SK-N-SH (cell line): ENCODE measurements at regions not wholly inside any gene's neighbourhood (a gene's known extent, or its start where the extent isn't known, plus 50 kb on each side); places are given as distances from the start of the nearest gene placed in this dataset.

Source experiments
- CTCF ChIA-PET: fragments of 300-600, 350-600 bp; formaldehyde crosslinking; extraction: SDS; loops from one replicate; lab custom pipeline; 2021; lab: Yijun Ruan, JAX
- POLR2A ChIA-PET: fragments of 350-600 bp; sonication (Branson Sonifier 250); formaldehyde crosslinking; extraction: SDS; loops from one replicate; lab custom pipeline; 2020; ENCODE audit warnings: antibody characterized with exemption, inconsistent platforms; lab: Yijun Ruan, JAX
- DNase-seq: peaks from one replicate; pipeline ENCODE4 v3.0.0; 2012
- H2AFZ ChIP-seq: fragments of 200-600 bp; sonication (generic); 2 replicates; pipeline ENCODE4 v1.8.1; 2016; ENCODE audit warnings: antibody characterized with exemption, mild to moderate bottlenecking, low read depth
- H3F3A ChIP-seq: fragments of 200-600 bp; sonication (generic); replicated peaks from 2 replicates; pipeline ENCODE3; 2016; ENCODE audit warnings: antibody characterized with exemption, mild to moderate bottlenecking; ENCODE audit not compliant: insufficient read depth
- H3K27ac ChIP-seq, 2 experiments: fragments of 200-500 bp in 1 of 2; fragments of 200-600 bp in 1 of 2; sonication (Bioruptor generic) in 1 of 2; sonication (generic), shearing (Covaris generic) in 1 of 2; 2 replicates each; pipeline versions ENCODE4 v1.5.1 to v1.6.1; 2014 to 2016; ENCODE audit warnings: low read depth in 2 of 2, inconsistent platforms in 1 of 2, low read length in 1 of 2, mild to moderate bottlenecking in 1 of 2, mixed read lengths in 1 of 2
- H3K27me3 ChIP-seq: fragments of 200-600 bp; sonication (generic), shearing (Covaris generic); 2 replicates; pipeline ENCODE4 v1.6.1; 2016; ENCODE audit warnings: mixed run types; ENCODE audit not compliant: insufficient read depth
- H3K36me3 ChIP-seq, 2 experiments: fragments of 200-500 bp in 1 of 2; fragments of 200-600 bp in 1 of 2; sonication (Bioruptor generic) in 1 of 2; sonication (generic) in 1 of 2; replicated peaks in 1 of 2; 2 replicates each; pipeline versions ENCODE3 to v1.5.1; 2014 to 2016; ENCODE audit warnings: low read length in 1 of 2, mild to moderate bottlenecking in 1 of 2; ENCODE audit not compliant: insufficient read depth in 2 of 2, control insufficient read depth in 1 of 2
- H3K4me1 ChIP-seq, 2 experiments: fragments of 200-500 bp in 1 of 2; fragments of 200-600 bp in 1 of 2; sonication (Bioruptor generic) in 1 of 2; sonication (generic), shearing (Covaris generic) in 1 of 2; 2 replicates each; pipeline versions ENCODE4 v1.5.1 to v1.6.1; 2014 to 2016; ENCODE audit warnings: low read depth in 1 of 2, low read length in 1 of 2, mixed run types in 1 of 2; ENCODE audit not compliant: insufficient read depth in 2 of 2, control insufficient read depth in 1 of 2
- H3K4me2 ChIP-seq: fragments of 200-600 bp; sonication (generic), shearing (Covaris generic); 2 replicates; pipeline ENCODE4 v1.6.1; 2017; ENCODE audit warnings: mixed run types
- H3K4me3 ChIP-seq, 2 experiments: fragments of 200-500 bp in 1 of 2; fragments of 200-600 bp in 1 of 2; sonication (Bioruptor generic) in 1 of 2; sonication (generic), shearing (Covaris generic) in 1 of 2; 2 replicates each; pipeline versions ENCODE4 v1.5.1 to v1.8.1; 2014 to 2016; ENCODE audit warnings: low read depth in 2 of 2, inconsistent platforms in 1 of 2, low read length in 1 of 2, mild to moderate bottlenecking in 1 of 2, mixed read lengths in 1 of 2, moderate library complexity in 1 of 2
- H3K79me2 ChIP-seq: fragments of 200-600 bp; sonication (generic); 2 replicates; pipeline ENCODE4 v1.8.1; 2017; ENCODE audit warnings: mild to moderate bottlenecking; ENCODE audit not compliant: insufficient read depth
- H3K9ac ChIP-seq: fragments of 200-600 bp; sonication (generic); 2 replicates; pipeline ENCODE4 v1.6.1; 2017; ENCODE audit warnings: mixed run types
- H3K9me2 ChIP-seq: fragments of 200-600 bp; sonication (generic); 2 replicates; pipeline ENCODE4 v1.6.1; 2017; ENCODE audit warnings: mixed run types
- H3K9me3 ChIP-seq: fragments of 200-600 bp; sonication (generic); 2 replicates; pipeline ENCODE4 v1.6.1; 2017; ENCODE audit warnings: mixed run types, mild to moderate bottlenecking, moderate library complexity
- H4K20me1 ChIP-seq: fragments of 200-600 bp; sonication (generic); 2 replicates; pipeline ENCODE4 v1.6.1; 2017; ENCODE audit warnings: mild to moderate bottlenecking, mixed run types; ENCODE audit not compliant: insufficient read depth
- EZH2phosphoT487 ChIP-seq: fragments of 200-600 bp; sonication (generic); IDR thresholded peaks from 2 replicates; pipeline ENCODE4 v1.6.1; 2017; ENCODE audit warnings: low read depth, mixed run types, mild to moderate bottlenecking, antibody characterized with exemption, moderate library complexity, borderline replicate concordance
- FOSL2 ChIP-seq: IDR thresholded peaks from 2 replicates; pipeline ENCODE4 v1.4.0; 2012; ENCODE audit warnings: low read depth, mild to moderate bottlenecking, moderate library complexity, borderline replicate concordance
- FOXJ3 ChIP-seq: sonication (generic); formaldehyde crosslinking; IDR thresholded peaks from 2 replicates; pipeline ENCODE4 v1.5.1; 2020; ENCODE audit warnings: mild to moderate bottlenecking, missing genetic modification reagents
- FOXM1 ChIP-seq: IDR thresholded peaks from 2 replicates; pipeline ENCODE4 v1.4.0; 2012; ENCODE audit warnings: low read depth, mild to moderate bottlenecking
- MAX ChIP-seq: IDR thresholded peaks from 2 replicates; pipeline ENCODE4 v1.4.0; 2012; ENCODE audit warnings: low read depth
- MXI1 ChIP-seq: IDR thresholded peaks from 2 replicates; pipeline ENCODE4 v1.6.1; 2012; ENCODE audit warnings: mild to moderate bottlenecking, low read depth, low read length, improper control_type of control experiment
- RAD21 ChIP-seq: IDR thresholded peaks from 2 replicates; pipeline ENCODE4 v1.6.1; 2012; ENCODE audit warnings: mild to moderate bottlenecking, low read length
- RCOR1 ChIP-seq: fragments of 150-350 bp; IDR thresholded peaks from 2 replicates; pipeline ENCODE4 v1.6.1; 2017; ENCODE audit warnings: antibody characterized with exemption, low read length
- RFX5 ChIP-seq: IDR thresholded peaks from 2 replicates; pipeline ENCODE4 v1.6.1; 2012; ENCODE audit warnings: mild to moderate bottlenecking, improper control_type of control experiment, low read length
- SMC3 ChIP-seq: IDR thresholded peaks from 2 replicates; pipeline ENCODE4 v1.6.1; 2012; ENCODE audit warnings: low read depth, low read length, improper control_type of control experiment
- TCF12 ChIP-seq: IDR thresholded peaks from 2 replicates; pipeline ENCODE4 v1.4.0; 2012
- YY1 ChIP-seq: IDR thresholded peaks from 2 replicates; pipeline ENCODE4 v1.4.0; 2012; ENCODE audit warnings: low read depth, mild to moderate bottlenecking
- WGBS: methylation state at CpG from one replicate; pipeline ENCODE4 v1.1.6; 2017; ENCODE audit warnings: low lambda C conversion rate; 5-methylcytosine and 5-hydroxymethylcytosine counted together
- TF ChIP-seq, protein P1 (sequence below): IDR thresholded peaks from 2 replicates; pipeline ENCODE4 v1.6.1; 2012; ENCODE audit warnings: mild to moderate bottlenecking, low read depth, low read length, moderate library complexity
- TF ChIP-seq, protein P2 (sequence below): IDR thresholded peaks from 2 replicates; pipeline ENCODE4; 2012

GRCh38 chr3:167940241-167940640, 155.5 kb downstream of the GOLIM4 start:
- TF ChIP-seq RCOR1 (no peak), TCF12 (no peak), MXI1 (no peak), FOXJ3 (CRISPR knock-in tag) (no peak), FOSL2 (no peak)
- TF ChIP-seq, protein P1, sequence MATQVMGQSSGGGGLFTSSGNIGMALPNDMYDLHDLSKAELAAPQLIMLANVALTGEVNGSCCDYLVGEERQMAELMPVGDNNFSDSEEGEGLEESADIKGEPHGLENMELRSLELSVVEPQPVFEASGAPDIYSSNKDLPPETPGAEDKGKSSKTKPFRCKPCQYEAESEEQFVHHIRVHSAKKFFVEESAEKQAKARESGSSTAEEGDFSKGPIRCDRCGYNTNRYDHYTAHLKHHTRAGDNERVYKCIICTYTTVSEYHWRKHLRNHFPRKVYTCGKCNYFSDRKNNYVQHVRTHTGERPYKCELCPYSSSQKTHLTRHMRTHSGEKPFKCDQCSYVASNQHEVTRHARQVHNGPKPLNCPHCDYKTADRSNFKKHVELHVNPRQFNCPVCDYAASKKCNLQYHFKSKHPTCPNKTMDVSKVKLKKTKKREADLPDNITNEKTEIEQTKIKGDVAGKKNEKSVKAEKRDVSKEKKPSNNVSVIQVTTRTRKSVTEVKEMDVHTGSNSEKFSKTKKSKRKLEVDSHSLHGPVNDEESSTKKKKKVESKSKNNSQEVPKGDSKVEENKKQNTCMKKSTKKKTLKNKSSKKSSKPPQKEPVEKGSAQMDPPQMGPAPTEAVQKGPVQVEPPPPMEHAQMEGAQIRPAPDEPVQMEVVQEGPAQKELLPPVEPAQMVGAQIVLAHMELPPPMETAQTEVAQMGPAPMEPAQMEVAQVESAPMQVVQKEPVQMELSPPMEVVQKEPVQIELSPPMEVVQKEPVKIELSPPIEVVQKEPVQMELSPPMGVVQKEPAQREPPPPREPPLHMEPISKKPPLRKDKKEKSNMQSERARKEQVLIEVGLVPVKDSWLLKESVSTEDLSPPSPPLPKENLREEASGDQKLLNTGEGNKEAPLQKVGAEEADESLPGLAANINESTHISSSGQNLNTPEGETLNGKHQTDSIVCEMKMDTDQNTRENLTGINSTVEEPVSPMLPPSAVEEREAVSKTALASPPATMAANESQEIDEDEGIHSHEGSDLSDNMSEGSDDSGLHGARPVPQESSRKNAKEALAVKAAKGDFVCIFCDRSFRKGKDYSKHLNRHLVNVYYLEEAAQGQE = no peak
- TF ChIP-seq, protein P2, sequence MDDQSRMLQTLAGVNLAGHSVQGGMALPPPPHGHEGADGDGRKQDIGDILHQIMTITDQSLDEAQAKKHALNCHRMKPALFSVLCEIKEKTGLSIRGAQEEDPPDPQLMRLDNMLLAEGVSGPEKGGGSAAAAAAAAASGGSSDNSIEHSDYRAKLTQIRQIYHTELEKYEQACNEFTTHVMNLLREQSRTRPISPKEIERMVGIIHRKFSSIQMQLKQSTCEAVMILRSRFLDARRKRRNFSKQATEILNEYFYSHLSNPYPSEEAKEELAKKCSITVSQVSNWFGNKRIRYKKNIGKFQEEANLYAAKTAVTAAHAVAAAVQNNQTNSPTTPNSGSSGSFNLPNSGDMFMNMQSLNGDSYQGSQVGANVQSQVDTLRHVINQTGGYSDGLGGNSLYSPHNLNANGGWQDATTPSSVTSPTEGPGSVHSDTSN = 0 out of 2 replicates have a peak, but pooled peaks have one; percentile 14
- Histone ChIP-seq H3K9ac (no peak overlapping the region), H4K20me1 (no peaks in the 10 kb centered on the region), H3K79me2 (no peaks in the 10 kb centered on the region), H3K4me1 (no peaks in the 10 kb centered on the region), H2AFZ (no peak overlapping the region), H3K9me3 (no peaks in the 10 kb centered on the region), H3K27me3 (no peaks in the 10 kb centered on the region), H3K27ac (no peak overlapping the region), H3K9me2 (no peaks in the 10 kb centered on the region), H3K4me3 (no peak overlapping the region), H3K36me3 (no peaks in the 10 kb centered on the region), H3K4me2 (no peak overlapping the region), H3F3A (no peaks in the 10 kb centered on the region)
- ChIA-PET POLR2A (no interaction called here), CTCF (interaction anchor here (1.4 kb wide), 2 partner anchors 58 to 100 kb away, joined by 3 to 5 read pairs; no protein-coding TSS in a partner anchor)
- 75% methylated on average over 3 of the region's 3 CpGs for WGBS
- no peak for DNase-seq

DNA sequence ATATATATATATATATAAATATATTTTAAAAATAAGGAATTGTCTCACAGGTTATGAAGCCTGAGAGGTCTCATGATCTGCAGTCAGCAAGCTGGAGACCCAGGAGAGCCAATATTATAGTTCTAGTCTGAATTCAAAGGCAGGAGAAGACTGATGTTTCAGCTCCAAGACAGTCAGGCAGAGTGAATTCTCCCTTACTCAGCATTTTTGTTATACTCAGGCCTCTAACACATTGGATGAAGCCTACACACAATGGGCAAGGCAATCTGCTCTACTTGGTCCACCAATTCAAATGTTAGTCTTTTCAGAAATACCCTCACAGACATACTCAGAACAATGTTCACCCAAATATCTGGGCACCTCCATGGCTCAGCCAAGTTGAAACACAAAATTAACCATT, 157.2 kb downstream of the GOLIM4 start:
- H3K9me2 ChIP-seq = no peaks in the 10 kb centered on the region
- H3F3A ChIP-seq = no peaks in the 10 kb centered on the region
- no peaks in the 10 kb centered on the region for H4K20me1 ChIP-seq
- DNase-seq = no peak
- H3K4me1 ChIP-seq = no peaks in the 10 kb centered on the region
- no peaks in the 10 kb centered on the region for H3K36me3 ChIP-seq
- H3K9me3 ChIP-seq = no peaks in the 10 kb centered on the region
- H3K27me3 ChIP-seq = no peaks in the 10 kb centered on the region
- no peak overlapping the region for H3K27ac ChIP-seq
- TF ChIP-seq MAX (no peak), YY1 (no peak), TCF12 (no peak), RAD21 (no peak), FOXM1 (no peak), EZH2phosphoT487 (no peak), RFX5 (no peak), SMC3 (no peak)
- ChIA-PET CTCF (no interaction called here), POLR2A (no interaction called here)
- no peak overlapping the region for H3K4me2 ChIP-seq
- no peak overlapping the region for H3K9ac ChIP-seq
- no peaks in the 10 kb centered on the region for H3K79me2 ChIP-seq
- H2AFZ ChIP-seq = no peak overlapping the region
- no peak overlapping the region for H3K4me3 ChIP-seq
